ENCODE measurements at regions not wholly inside any gene's neighbourhood (a gene's known extent, or its start where the extent isn't known, plus 50 kb on each side); places are given as distances from the start of the nearest gene placed in this dataset.
"Not testable (repeated sequence)": the region's sequence is repeated elsewhere in the genome, so short reads cannot be mapped to it uniquely, and the experiment has no call there.

- H3K27me3 ChIP-seq (ENCODE audit: insufficient read depth, low read length), result no peaks in the 10 kb centered on the region
- H3K4me1 ChIP-seq (ENCODE audit: insufficient read depth, low read length, severe bottlenecking), result no peaks in the 10 kb centered on the region
- H3K4me3 ChIP-seq (ENCODE audit: low read depth, low read length, poor library complexity, severe bottlenecking), result no peak overlapping the region
- no peak overlapping the region for H3K9ac ChIP-seq (ENCODE audit: low read length)
- no peaks in the 10 kb centered on the region for H3K36me3 ChIP-seq (ENCODE audit: insufficient read depth, low read length)
- H3K4me2 ChIP-seq (ENCODE audit: low read length), result no peak overlapping the region
- no peak overlapping the region for H2AFZ ChIP-seq (ENCODE audit: low read length)
- no peaks in the 10 kb centered on the region for H3K9me2 ChIP-seq (ENCODE audit: low read depth, low read length)
- H3K27ac ChIP-seq (ENCODE audit: low read depth, low read length, poor library complexity, severe bottlenecking), result no peak overlapping the region
- TF ChIP-seq EZH2 (IDR thresholded peaks at IDR 0.05; ENCODE audit: borderline replicate concordance, low read length), result no peak
- TF ChIP-seq, protein P1, sequence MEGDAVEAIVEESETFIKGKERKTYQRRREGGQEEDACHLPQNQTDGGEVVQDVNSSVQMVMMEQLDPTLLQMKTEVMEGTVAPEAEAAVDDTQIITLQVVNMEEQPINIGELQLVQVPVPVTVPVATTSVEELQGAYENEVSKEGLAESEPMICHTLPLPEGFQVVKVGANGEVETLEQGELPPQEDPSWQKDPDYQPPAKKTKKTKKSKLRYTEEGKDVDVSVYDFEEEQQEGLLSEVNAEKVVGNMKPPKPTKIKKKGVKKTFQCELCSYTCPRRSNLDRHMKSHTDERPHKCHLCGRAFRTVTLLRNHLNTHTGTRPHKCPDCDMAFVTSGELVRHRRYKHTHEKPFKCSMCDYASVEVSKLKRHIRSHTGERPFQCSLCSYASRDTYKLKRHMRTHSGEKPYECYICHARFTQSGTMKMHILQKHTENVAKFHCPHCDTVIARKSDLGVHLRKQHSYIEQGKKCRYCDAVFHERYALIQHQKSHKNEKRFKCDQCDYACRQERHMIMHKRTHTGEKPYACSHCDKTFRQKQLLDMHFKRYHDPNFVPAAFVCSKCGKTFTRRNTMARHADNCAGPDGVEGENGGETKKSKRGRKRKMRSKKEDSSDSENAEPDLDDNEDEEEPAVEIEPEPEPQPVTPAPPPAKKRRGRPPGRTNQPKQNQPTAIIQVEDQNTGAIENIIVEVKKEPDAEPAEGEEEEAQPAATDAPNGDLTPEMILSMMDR (IDR thresholded peaks at IDR 0.05; ENCODE audit: low read length), result no peak
- 0 out of 2 replicates have a peak, but pooled peaks cover 3% of the 10 kb centered on the region for H3K9me3 ChIP-seq (ENCODE audit: low read length)
- no peaks in the 10 kb centered on the region for H3F3A ChIP-seq (ENCODE audit: insufficient read depth, low read length)
- no peaks in the 10 kb centered on the region for H3K79me2 ChIP-seq (ENCODE audit: insufficient read depth, low read length)
- no peaks in the 10 kb centered on the region for H4K20me1 ChIP-seq (ENCODE audit: insufficient read depth, low read length)
These were observed 287.8 kb downstream of the ADGRD1 start for GRCh38 chr12:131241517-131241916.

DNA sequence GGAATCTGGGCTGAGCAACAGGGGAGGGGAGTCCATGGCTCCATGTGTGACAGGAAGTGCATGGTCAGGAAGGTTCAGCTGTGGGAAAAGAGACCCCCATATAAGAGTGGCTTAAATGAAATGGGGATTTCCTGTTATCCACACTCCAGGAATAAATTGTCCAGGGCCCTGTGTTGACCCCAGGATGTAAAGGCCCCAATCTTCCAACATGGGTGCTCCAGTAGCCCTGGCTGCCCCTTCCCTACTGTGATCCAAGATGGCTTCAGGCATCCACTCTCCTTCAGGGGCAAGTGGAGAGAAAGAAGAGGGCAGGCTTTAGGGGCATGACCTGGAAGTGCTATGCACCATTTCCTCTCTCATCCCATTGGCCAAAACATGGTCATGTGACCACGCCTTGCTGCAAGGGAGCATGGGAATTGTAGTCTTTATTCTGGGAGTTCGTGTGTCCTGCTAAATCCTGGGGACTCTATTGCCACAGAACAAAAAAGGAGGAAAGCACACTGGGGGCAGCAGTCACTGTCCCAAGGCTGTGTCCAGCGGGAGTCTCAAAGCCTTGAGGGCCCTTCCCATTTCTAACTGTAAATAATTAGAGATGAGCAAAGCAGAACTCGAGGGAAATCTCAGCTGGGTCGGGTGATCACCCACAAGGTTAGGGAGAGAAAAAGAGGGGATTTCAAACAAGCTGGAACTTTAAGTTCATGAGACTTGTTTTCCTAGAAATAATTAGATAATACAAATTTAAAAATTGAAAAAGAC, 289.2 kb downstream of the ADGRD1 start:
- no peaks in the 10 kb centered on the region for H3K9me2 ChIP-seq (ENCODE audit: low read depth, low read length)
- no peak overlapping the region for H2AFZ ChIP-seq (ENCODE audit: low read length)
- H3K79me2 ChIP-seq (ENCODE audit: insufficient read depth, low read length), result no peaks in the 10 kb centered on the region
- no peak overlapping the region for H3K27ac ChIP-seq (ENCODE audit: low read depth, low read length, poor library complexity, severe bottlenecking)
- no peaks in the 10 kb centered on the region for H4K20me1 ChIP-seq (ENCODE audit: insufficient read depth, low read length)
- H3F3A ChIP-seq (ENCODE audit: insufficient read depth, low read length), result no peaks in the 10 kb centered on the region
- no peak overlapping the region for H3K4me3 ChIP-seq (ENCODE audit: low read depth, low read length, poor library complexity, severe bottlenecking)
- H3K4me2 ChIP-seq (ENCODE audit: low read length), result no peak overlapping the region
- no peak overlapping the region for H3K9ac ChIP-seq (ENCODE audit: low read length)
- no peaks in the 10 kb centered on the region for H3K4me1 ChIP-seq (ENCODE audit: insufficient read depth, low read length, severe bottlenecking)
- TF ChIP-seq, protein P1 (IDR thresholded peaks at IDR 0.05; ENCODE audit: low read length), result no peak
- no peak for TF ChIP-seq EZH2 (IDR thresholded peaks at IDR 0.05; ENCODE audit: borderline replicate concordance, low read length)
- 0 out of 2 replicates have a peak, but pooled peaks cover 3% of the 10 kb centered on the region for H3K9me3 ChIP-seq (ENCODE audit: low read length)
- no peaks in the 10 kb centered on the region for H3K27me3 ChIP-seq (ENCODE audit: insufficient read depth, low read length)
- H3K36me3 ChIP-seq (ENCODE audit: insufficient read depth, low read length), result no peaks in the 10 kb centered on the region

- not testable (repeated sequence) for H4K20me1 ChIP-seq (ENCODE audit: insufficient read depth, low read length); H3K4me3 ChIP-seq (ENCODE audit: low read depth, low read length, poor library complexity, severe bottlenecking); H3F3A ChIP-seq (ENCODE audit: insufficient read depth, low read length); H3K27me3 ChIP-seq (ENCODE audit: insufficient read depth, low read length); H3K9me2 ChIP-seq (ENCODE audit: low read depth, low read length); H3K27ac ChIP-seq (ENCODE audit: low read depth, low read length, poor library complexity, severe bottlenecking); H3K4me1 ChIP-seq (ENCODE audit: insufficient read depth, low read length, severe bottlenecking); H3K4me2 ChIP-seq (ENCODE audit: low read length); H3K36me3 ChIP-seq (ENCODE audit: insufficient read depth, low read length); H2AFZ ChIP-seq (ENCODE audit: low read length); H3K9me3 ChIP-seq (ENCODE audit: low read length); H3K79me2 ChIP-seq (ENCODE audit: insufficient read depth, low read length); H3K9ac ChIP-seq (ENCODE audit: low read length)
These were observed 290.5 kb downstream of the ADGRD1 start for GRCh38 chr12:131244157-131244688.

DNA sequence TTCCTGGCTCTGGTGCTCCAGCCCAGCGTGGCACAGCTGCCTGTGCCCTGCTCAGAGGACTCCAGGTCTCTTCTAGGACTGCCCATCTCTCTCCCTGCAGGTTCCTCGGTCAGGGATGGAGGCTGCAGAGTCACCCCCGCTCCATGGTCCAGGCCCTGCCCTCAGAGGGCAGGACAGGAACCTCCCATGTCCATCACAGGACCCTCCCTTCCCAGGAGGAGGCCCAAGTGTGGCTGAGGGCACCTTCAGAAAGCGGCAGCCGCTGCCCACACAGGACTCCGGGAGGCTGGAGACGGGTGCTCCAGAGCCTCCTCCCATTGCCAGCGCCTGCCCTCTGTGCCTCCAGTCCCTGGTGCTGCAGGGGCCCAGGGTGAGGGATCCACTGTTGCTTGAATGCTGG, 291.5 kb downstream of the ADGRD1 start:
- not testable (repeated sequence) for H3K4me1 ChIP-seq (ENCODE audit: insufficient read depth, low read length, severe bottlenecking); H3K9ac ChIP-seq (ENCODE audit: low read length); H3K9me2 ChIP-seq (ENCODE audit: low read depth, low read length); H3K36me3 ChIP-seq (ENCODE audit: insufficient read depth, low read length); H3K27me3 ChIP-seq (ENCODE audit: insufficient read depth, low read length); H3K79me2 ChIP-seq (ENCODE audit: insufficient read depth, low read length); H4K20me1 ChIP-seq (ENCODE audit: insufficient read depth, low read length); H3K27ac ChIP-seq (ENCODE audit: low read depth, low read length, poor library complexity, severe bottlenecking); H3K9me3 ChIP-seq (ENCODE audit: low read length); H3K4me2 ChIP-seq (ENCODE audit: low read length); H3F3A ChIP-seq (ENCODE audit: insufficient read depth, low read length); H2AFZ ChIP-seq (ENCODE audit: low read length); H3K4me3 ChIP-seq (ENCODE audit: low read depth, low read length, poor library complexity, severe bottlenecking)

Measured in OCI-LY1 (cell line).